Adrenal gland (tissue), 9 donors: ENCODE measurements at regions not wholly inside any gene's neighbourhood (a gene's known extent, or its start where the extent isn't known, plus 50 kb on each side); places are given as distances from the start of the nearest gene placed in this dataset.
"Not testable (repeated sequence)": the region's sequence is repeated elsewhere in the genome, so short reads cannot be mapped to it uniquely, and the experiment has no call there.

Experiments used
- DNase-seq, 7 donors: peaks; one replicate each; pipeline ENCODE4 v3.0.0-alpha.2; 2019 to 2020
- H3K27ac ChIP-seq, 5 donors: fragments of 200-600 bp; sonication (generic) in 4 of 5; 1 replicate in 3 of 5; 2 replicates in 2 of 5; pipeline versions ENCODE4 v1.5.1 to v1.8.0; 2016 to 2020; ENCODE audit warnings: mild to moderate bottlenecking in 1 of 5
- H3K27me3 ChIP-seq: fragments of 200-600 bp; 2 replicates; pipeline ENCODE4 v1.8.0; 2021
- H3K36me3 ChIP-seq, 2 donors: fragments of 200-600 bp; replicated peaks in 1 of 2; 1 replicate in 1 of 2; 2 replicates in 1 of 2; pipeline versions ENCODE4 v1.5.1 to v1.8.0; 2018 to 2022
- H3K4me1 ChIP-seq, 2 donors: fragments of 200-600 bp; replicated peaks in 1 of 2; 1 replicate in 1 of 2; 2 replicates in 1 of 2; pipeline versions ENCODE4 v1.5.1 to v1.8.0; 2018 to 2021
- H3K4me3 ChIP-seq, 4 donors: fragments of 200-600 bp; sonication (generic) in 3 of 4; one replicate each; pipeline ENCODE4 v1.5.1; 2016 to 2018
- H3K9me3 ChIP-seq, 3 donors: fragments of 200-600 bp; sonication (generic) in 1 of 3; replicated peaks in 1 of 3; 1 replicate in 2 of 3; 2 replicates in 1 of 3; pipeline versions ENCODE4 v1.5.1 to v1.8.0; 2016 to 2021
- CTCF ChIP-seq, 6 experiments: fragments of 450-650 bp in 4 of 6; fragments of 200-600 bp in 2 of 6; sonication (generic) in 1 of 6; IDR thresholded peaks; 1 replicate in 5 of 6; 2 replicates in 1 of 6; pipeline versions ENCODE4 v1.5.1 to v1.8.0; 2016 to 2021; ENCODE audit warnings: antibody characterized with exemption in 6 of 6, mild to moderate bottlenecking in 2 of 6, moderate library complexity in 1 of 6
- POLR2A ChIP-seq, 2 donors: fragments of 450-650 bp; IDR thresholded peaks; one replicate each; pipeline ENCODE4 v1.6.1; 2017; ENCODE audit warnings: antibody characterized with exemption in 2 of 2, mild to moderate bottlenecking in 2 of 2, moderate library complexity in 1 of 2
- WGBS, 4 donors: extraction: QIAGEN DNeasy Blood & Tissue Kit in 2 of 4; methylation state at CpG; one replicate each; pipeline versions ENCODE4 v1.1.5 to v1.1.7; 2013 to 2017; 5-methylcytosine and 5-hydroxymethylcytosine counted together
- intact Hi-C, 2 donors: fragments of 100-400 bp; cut with DNase I; formaldehyde crosslinking; loops; one replicate each; pipeline versions ENCODE4 v1.14.1 to v1.15.0; 2022 to 2023
- donor health status: healthy with polysubstance abuse.
- donor health status: Bipolar disorder and iron deficiency.
- donor health status: DM: yes; HTN: yes; CAD: no.
- donor health status: DM: no; HTN: no; CAD: no.
- donor health status: DM: no; HTN: no; CAD: no.

- H3K27me3 ChIP-seq, H3K4me1 ChIP-seq, intact Hi-C loops, DNase-seq, H3K36me3 ChIP-seq, H3K4me3 ChIP-seq, H3K27ac ChIP-seq, H3K9me3 ChIP-seq: not testable (repeated sequence)
Observed at GRCh38 chr5:100364343-100364742, 170.8 kb upstream of the FAM174A start.

GRCh38 chr5:100359998-100360397 is 175.2 kb upstream of the FAM174A start:
- H3K9me3 ChIP-seq, H3K36me3 ChIP-seq, H3K27me3 ChIP-seq, intact Hi-C loops, H3K4me3 ChIP-seq, H3K27ac ChIP-seq, DNase-seq, H3K4me1 ChIP-seq: not testable (repeated sequence)
- no CpG with 5 or more reads among the region's 1 CpG for WGBS, 4 donors

- H3K9me3 ChIP-seq, H3K27ac ChIP-seq, H3K27me3 ChIP-seq, H3K4me1 ChIP-seq, intact Hi-C loops, H3K36me3 ChIP-seq, H3K4me3 ChIP-seq, DNase-seq: not testable (repeated sequence)
- 34 to 59% (median 55%) methylated on average over 2 of the region's 2 CpGs for WGBS, 4 donors
Observed at GRCh38 chr5:100346269-100346668, 188.9 kb upstream of the FAM174A start.

- DNase-seq, H3K4me1 ChIP-seq, H3K27ac ChIP-seq, H3K36me3 ChIP-seq, H3K27me3 ChIP-seq, H3K4me3 ChIP-seq, H3K9me3 ChIP-seq, intact Hi-C loops: not testable (repeated sequence)
- WGBS, 4 donors: no CpG with 5 or more reads among the region's 3 CpGs
Observed at GRCh38 chr5:100341485-100341884, 193.7 kb upstream of the FAM174A start.

- H3K9me3 ChIP-seq: no peaks in the 10 kb centered on the region
- H3K36me3 ChIP-seq: no peaks in the 10 kb centered on the region
- TF ChIP-seq CTCF (IDR thresholded peaks at IDR 0.05) (no peak), POLR2A (IDR thresholded peaks at IDR 0.05) (no peak)
- 82 to 95% (median 88%) methylated on average over 2 to 3 of the region's 3 CpGs for WGBS, 4 donors
- no peak for DNase-seq
- no peak overlapping the region for H3K4me3 ChIP-seq
- no peaks in the 10 kb centered on the region for H3K4me1 ChIP-seq
- intact Hi-C loops: no loop called here
- no peak overlapping the region for H3K27ac ChIP-seq
- no peaks in the 10 kb centered on the region for H3K27me3 ChIP-seq
Observed at GRCh38 chr5:100322483-100322882, 212.7 kb upstream of the FAM174A start.

- Histone ChIP-seq H3K4me1 (no peaks in the 10 kb centered on the region), H3K9me3 (peaks cover 0 to 3% (median 0%) of the 10 kb centered on the region in 3 donors), H3K36me3 (no peaks in the 10 kb centered on the region), H3K27ac (no peak overlapping the region), H3K27me3 (no peaks in the 10 kb centered on the region), H3K4me3 (no peak overlapping the region)
- no peak for TF ChIP-seq CTCF (IDR thresholded peaks at IDR 0.05)
- no peak for TF ChIP-seq POLR2A (IDR thresholded peaks at IDR 0.05)
- intact Hi-C loops: no loop called here
- DNase-seq: no peak
- WGBS, 4 donors: 55 to 70% (median 66%) methylated on average over 2 of the region's 2 CpGs
Observed at GRCh38 chr5:100319885-100320284, 215.3 kb upstream of the FAM174A start.
